ENCODE measurements at regions not wholly inside any gene's neighbourhood (a gene's known extent, or its start where the extent isn't known, plus 50 kb on each side); places are given as distances from the start of the nearest gene placed in this dataset.

DNA sequence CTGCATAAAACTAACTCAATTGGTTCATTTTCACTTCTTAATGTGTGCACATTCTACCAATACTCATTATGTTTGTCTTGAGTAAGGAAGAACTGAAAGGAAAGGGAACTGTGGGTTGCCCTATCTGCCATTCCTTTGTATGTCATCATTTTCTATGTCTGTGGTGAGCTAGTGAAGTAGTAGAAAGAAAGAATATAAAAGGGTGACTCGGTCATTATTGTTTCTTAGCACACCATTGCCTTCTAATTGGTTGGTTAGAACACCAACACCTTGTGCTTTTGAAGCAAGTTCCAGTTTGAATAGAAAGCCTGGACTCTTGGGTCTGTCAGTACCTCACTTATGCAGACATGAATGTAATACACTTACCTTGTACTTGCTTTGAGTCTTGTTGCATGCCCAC is 64.3 kb upstream of the MDFIC start:
- peak; percentile 13 for DNase-seq

DNA sequence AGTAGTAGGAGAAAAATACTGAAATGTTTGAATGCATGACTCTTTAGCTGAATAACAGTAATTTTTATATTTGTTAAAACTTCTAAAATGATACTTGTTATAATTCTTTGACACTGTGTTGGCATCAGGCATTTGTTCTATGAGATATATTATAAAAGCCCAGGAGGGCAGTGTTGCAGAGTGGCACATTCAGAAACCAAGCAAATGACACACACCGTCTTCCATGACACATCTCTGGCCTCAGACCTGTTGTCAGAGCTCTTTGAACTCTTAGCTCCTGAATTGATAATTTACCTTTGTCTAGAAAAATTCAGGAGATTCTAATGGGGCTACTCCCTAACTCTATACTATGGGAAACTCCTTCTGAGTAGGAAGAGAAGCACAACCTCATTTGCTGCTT is 62.4 kb upstream of the MDFIC start:
- no peak for DNase-seq

DNA sequence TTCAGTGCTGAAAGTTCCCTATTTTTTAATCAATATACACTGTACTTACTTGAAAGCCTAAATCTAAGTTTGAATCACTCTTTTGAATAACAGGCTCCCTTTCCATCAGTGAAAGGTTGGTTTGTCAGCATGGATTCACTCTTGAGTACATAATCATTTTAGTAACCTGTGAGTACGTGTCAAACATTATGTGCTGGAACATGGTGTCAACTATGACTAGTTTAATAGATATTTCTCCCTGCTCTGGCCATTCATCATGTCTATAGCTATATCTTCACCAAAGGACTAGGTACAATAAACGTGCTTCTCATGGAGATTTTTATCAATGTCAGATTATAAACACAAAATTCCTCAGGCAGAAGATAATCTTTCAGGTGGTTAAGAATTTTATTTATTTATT is 61.7 kb upstream of the MDFIC start:
- no peak for DNase-seq

DNA sequence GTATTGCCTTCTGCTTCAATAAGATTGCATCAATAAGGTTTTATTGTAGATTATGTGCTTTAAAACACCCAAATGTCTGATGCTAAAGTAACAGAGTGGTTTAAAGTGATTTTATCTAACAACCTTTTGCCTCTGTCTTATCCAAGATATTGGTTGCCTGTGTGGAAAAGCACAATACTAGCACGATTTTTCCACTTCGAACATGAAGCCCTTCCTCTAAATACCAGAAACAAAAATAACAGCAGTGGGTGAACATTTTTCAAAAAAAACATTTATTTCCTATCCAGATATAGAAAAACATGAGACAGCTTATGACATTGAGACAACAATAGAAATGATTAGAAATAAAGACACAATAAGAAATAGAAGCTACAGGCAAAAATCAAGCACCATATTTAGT is 59.5 kb upstream of the MDFIC start:
- DNase-seq, result no peak

DNA sequence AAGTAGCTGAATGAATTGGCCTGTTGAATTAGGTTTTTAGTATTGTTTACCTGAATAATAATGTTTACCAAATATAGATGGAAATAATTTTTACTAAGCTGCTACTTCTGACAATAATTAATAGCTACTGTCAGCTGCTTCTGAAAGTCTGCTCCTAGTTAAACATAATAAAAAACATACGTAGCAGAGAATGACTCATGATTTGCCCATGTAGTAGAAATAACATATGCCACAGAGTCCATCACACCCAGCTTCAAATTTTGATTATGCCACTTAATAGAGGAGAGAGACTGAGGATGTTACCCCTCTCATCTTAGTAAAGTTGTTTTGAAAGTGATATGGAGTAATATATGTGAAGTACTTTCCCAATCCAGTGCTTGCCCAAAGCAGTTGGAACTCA is 57.6 kb upstream of the MDFIC start:
- DNase-seq, result no peak

DNA sequence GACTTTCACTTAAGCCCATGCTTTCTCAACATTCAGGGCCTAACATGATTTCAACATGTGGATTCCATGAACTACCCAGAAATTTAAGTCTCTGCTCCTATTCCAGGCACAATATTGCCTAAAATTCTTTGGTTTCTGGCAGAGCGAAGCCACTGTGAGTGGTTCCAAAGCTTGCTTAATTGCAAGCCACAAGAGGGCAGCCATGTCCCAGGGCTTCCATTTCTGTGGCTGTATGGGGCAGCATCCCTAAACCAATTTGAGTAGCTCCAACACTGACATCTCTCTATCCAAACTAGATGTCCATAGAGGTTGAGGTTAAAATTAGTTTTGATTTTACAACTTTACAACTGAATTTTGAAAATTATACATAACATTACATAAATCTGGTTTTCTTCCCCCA is 56.3 kb upstream of the MDFIC start:
- DNase-seq, result peak; percentile 73
